ENCODE measurements at regions not wholly inside any gene's neighbourhood (a gene's known extent, or its start where the extent isn't known, plus 50 kb on each side); places are given as distances from the start of the nearest gene placed in this dataset.

GRCh38 chr5:30604648-30605262 lies 588.7 kb upstream of the CDH6 start:
- no peak for DNase-seq (ENCODE audit: low read depth)
- TF ChIP-seq CTCF (IDR thresholded peaks at IDR 0.05; ENCODE audit: insufficient read depth, low read depth, low read length, missing control alignments): no peak
- no peak overlapping the region for H3K4me3 ChIP-seq (ENCODE audit: low read length)

- DNase-seq (ENCODE audit: low read depth): no peak
- H3K4me3 ChIP-seq (ENCODE audit: low read length): no peak overlapping the region
- no peak for TF ChIP-seq CTCF (IDR thresholded peaks at IDR 0.05; ENCODE audit: insufficient read depth, low read depth, low read length, missing control alignments)
These were observed 592.6 kb upstream of the CDH6 start for GRCh38 chr5:30600892-30601291.

GRCh38 chr5:30596495-30597064 lies 596.9 kb upstream of the CDH6 start:
- no peak for TF ChIP-seq CTCF (IDR thresholded peaks at IDR 0.05; ENCODE audit: insufficient read depth, low read depth, low read length, missing control alignments)
- DNase-seq (ENCODE audit: low read depth): no peak
- H3K4me3 ChIP-seq (ENCODE audit: low read length): no peak overlapping the region

GRCh38 chr5:30594331-30594730 lies 599.2 kb upstream of the CDH6 start:
- H3K4me3 ChIP-seq (ENCODE audit: low read length): no peak overlapping the region
- no peak for TF ChIP-seq CTCF (IDR thresholded peaks at IDR 0.05; ENCODE audit: insufficient read depth, low read depth, low read length, missing control alignments)
- DNase-seq (ENCODE audit: low read depth): no peak

- TF ChIP-seq CTCF (IDR thresholded peaks at IDR 0.05; ENCODE audit: insufficient read depth, low read depth, low read length, missing control alignments): no peak
- DNase-seq (ENCODE audit: low read depth): no peak
- no peak overlapping the region for H3K4me3 ChIP-seq (ENCODE audit: low read length)
These were observed 600.7 kb upstream of the CDH6 start for GRCh38 chr5:30592833-30593232.

GRCh38 chr5:30581198-30581935 lies 612.1 kb upstream of the CDH6 start:
- H3K4me3 ChIP-seq (ENCODE audit: low read length): no peak overlapping the region
- TF ChIP-seq CTCF (IDR thresholded peaks at IDR 0.05; ENCODE audit: insufficient read depth, low read depth, low read length, missing control alignments): no peak
- DNase-seq (ENCODE audit: low read depth): peak; percentile 1

Data from epithelial cell of esophagus (primary cell).